HepG2 (cell line): ENCODE measurements at regions not wholly inside any gene's neighbourhood (a gene's known extent, or its start where the extent isn't known, plus 50 kb on each side); places are given as distances from the start of the nearest gene placed in this dataset.
A peak's percentile ranks its signal among the peaks of the same experiment; 100 is the strongest.

ENCODE experiments used
- AGO2 ChIP-seq: fragments of 200-400 bp; formaldehyde crosslinking; optimal IDR thresholded peaks from 2 replicates; pipeline ENCODE3; 2017; ENCODE audit warnings: mild to moderate bottlenecking, low read depth, low read length, moderate library complexity
- BCLAF1 ChIP-seq: fragments of 450-650 bp; IDR thresholded peaks from 2 replicates; pipeline ENCODE4 v1.6.1; 2017; ENCODE audit warnings: mild to moderate bottlenecking
- FOSL2 ChIP-seq: sonication (generic); formaldehyde crosslinking; IDR thresholded peaks from 2 replicates; pipeline ENCODE4 v1.4.0; 2020; ENCODE audit warnings: missing genetic modification reagents
- HOXA3 ChIP-seq: sonication (generic); formaldehyde crosslinking; IDR thresholded peaks from 2 replicates; pipeline ENCODE4 v1.5.0; 2020; ENCODE audit warnings: missing genetic modification reagents
- KAT2B ChIP-seq: fragments of 150-350 bp; IDR thresholded peaks from 2 replicates; pipeline ENCODE4 v1.6.1; 2014; ENCODE audit warnings: low read depth, low read length, borderline replicate concordance
- REPIN1 ChIP-seq: sonication (generic); formaldehyde crosslinking; IDR thresholded peaks from 2 replicates; pipeline ENCODE4 v1.8.0; 2022; ENCODE audit warnings: missing genetic modification reagents, low read depth, mild to moderate bottlenecking, borderline replicate concordance
- RNF2 ChIP-seq: fragments of 450-650 bp; conservative IDR thresholded peaks from 2 replicates; pipeline ENCODE4 v1.6.1; 2016; ENCODE audit warnings: low read depth
- SOX6 ChIP-seq, 2 experiments: fragments of 450-650 bp in 1 of 2; sonication (generic) in 1 of 2; formaldehyde crosslinking in 1 of 2; IDR thresholded peaks; 2 replicates each; pipeline versions ENCODE4 v1.4.0 to v1.6.1; 2017 to 2020; ENCODE audit warnings: antibody characterized with exemption in 1 of 2, mild to moderate bottlenecking in 1 of 2, missing genetic modification reagents in 1 of 2
- YY1 ChIP-seq: IDR thresholded peaks from 2 replicates; pipeline ENCODE4 v1.6.1; 2011; ENCODE audit warnings: low read length, low read depth, moderate library complexity, mild to moderate bottlenecking; ENCODE audit not compliant: insufficient read depth, insufficient replicate concordance
- ZBTB20 ChIP-seq: sonication (generic); formaldehyde crosslinking; IDR thresholded peaks from 2 replicates; pipeline ENCODE4 v1.8.1; 2023; ENCODE audit warnings: missing genetic modification reagents, low read depth, mild to moderate bottlenecking, borderline replicate concordance
- ZNF18 ChIP-seq: sonication (generic); formaldehyde crosslinking; IDR thresholded peaks from 2 replicates; pipeline ENCODE4 v1.8.0; 2022; ENCODE audit warnings: mild to moderate bottlenecking, missing genetic modification reagents; ENCODE audit not compliant: insufficient replicate concordance
- ZNF224 ChIP-seq: sonication (generic); formaldehyde crosslinking; IDR thresholded peaks from 2 replicates; pipeline ENCODE4 v1.5.0; 2020; ENCODE audit warnings: mild to moderate bottlenecking, missing genetic modification reagents
- ZNF24 ChIP-seq: fragments of 450-650 bp; IDR thresholded peaks from 2 replicates; pipeline ENCODE4 v1.6.1; 2017; ENCODE audit warnings: antibody characterized with exemption, mild to moderate bottlenecking
- ZNF329 ChIP-seq: sonication (generic); formaldehyde crosslinking; IDR thresholded peaks from 2 replicates; pipeline ENCODE4 v1.9.0; 2021; ENCODE audit warnings: low read depth, mild to moderate bottlenecking, missing genetic modification reagents
- ZNF841 ChIP-seq: sonication (generic); formaldehyde crosslinking; IDR thresholded peaks from 2 replicates; pipeline ENCODE4 v1.8.1; 2023; ENCODE audit warnings: missing genetic modification reagents, borderline replicate concordance
- TF ChIP-seq, protein P1 (sequence below): sonication (generic); formaldehyde crosslinking; IDR thresholded peaks from 2 replicates; pipeline ENCODE4 v1.9.0; 2022; ENCODE audit warnings: missing genetic modification reagents, mild to moderate bottlenecking, borderline replicate concordance
- TF ChIP-seq, protein P2 (sequence below): sonication (generic); formaldehyde crosslinking; conservative IDR thresholded peaks from 2 replicates; pipeline ENCODE4 v1.4.0; 2020; ENCODE audit warnings: mild to moderate bottlenecking, missing genetic modification reagents, moderate library complexity
- TF ChIP-seq, protein P3 (sequence below): sonication (generic); formaldehyde crosslinking; IDR thresholded peaks from 2 replicates; pipeline ENCODE4 v1.8.0; 2022; ENCODE audit warnings: missing genetic modification reagents, low read depth, mild to moderate bottlenecking, borderline replicate concordance

- no peak for TF ChIP-seq KAT2B
- peak; percentile 57; the same call in 1 of the 2 replicates for TF ChIP-seq HOXA3 (CRISPR knock-in tag)
- TF ChIP-seq, protein P1, sequence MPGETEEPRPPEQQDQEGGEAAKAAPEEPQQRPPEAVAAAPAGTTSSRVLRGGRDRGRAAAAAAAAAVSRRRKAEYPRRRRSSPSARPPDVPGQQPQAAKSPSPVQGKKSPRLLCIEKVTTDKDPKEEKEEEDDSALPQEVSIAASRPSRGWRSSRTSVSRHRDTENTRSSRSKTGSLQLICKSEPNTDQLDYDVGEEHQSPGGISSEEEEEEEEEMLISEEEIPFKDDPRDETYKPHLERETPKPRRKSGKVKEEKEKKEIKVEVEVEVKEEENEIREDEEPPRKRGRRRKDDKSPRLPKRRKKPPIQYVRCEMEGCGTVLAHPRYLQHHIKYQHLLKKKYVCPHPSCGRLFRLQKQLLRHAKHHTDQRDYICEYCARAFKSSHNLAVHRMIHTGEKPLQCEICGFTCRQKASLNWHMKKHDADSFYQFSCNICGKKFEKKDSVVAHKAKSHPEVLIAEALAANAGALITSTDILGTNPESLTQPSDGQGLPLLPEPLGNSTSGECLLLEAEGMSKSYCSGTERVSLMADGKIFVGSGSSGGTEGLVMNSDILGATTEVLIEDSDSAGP (CRISPR knock-in tag), result peak; percentile 27; the same call in 1 of the 2 replicates
- TF ChIP-seq ZNF224 (CRISPR knock-in tag), result no peak
- no peak for TF ChIP-seq YY1
- no peak for TF ChIP-seq REPIN1
- no peak for TF ChIP-seq ZNF18
- peak; percentile 54; the same call in 1 of the 2 replicates for TF ChIP-seq FOSL2 (CRISPR knock-in tag)
- TF ChIP-seq ZNF841 (CRISPR knock-in tag), result no peak
- no peak for TF ChIP-seq BCLAF1
- no peak for TF ChIP-seq SOX6 (IDR thresholded peaks at IDR 0.05)
- TF ChIP-seq SOX6 (CRISPR knock-in tag; IDR thresholded peaks at IDR 0.05), result peak; percentile 51
- no peak for TF ChIP-seq ZBTB20 (CRISPR knock-in tag)
- no peak for TF ChIP-seq ZNF24
- TF ChIP-seq AGO2, result peak; percentile 10
- TF ChIP-seq, protein P2, sequence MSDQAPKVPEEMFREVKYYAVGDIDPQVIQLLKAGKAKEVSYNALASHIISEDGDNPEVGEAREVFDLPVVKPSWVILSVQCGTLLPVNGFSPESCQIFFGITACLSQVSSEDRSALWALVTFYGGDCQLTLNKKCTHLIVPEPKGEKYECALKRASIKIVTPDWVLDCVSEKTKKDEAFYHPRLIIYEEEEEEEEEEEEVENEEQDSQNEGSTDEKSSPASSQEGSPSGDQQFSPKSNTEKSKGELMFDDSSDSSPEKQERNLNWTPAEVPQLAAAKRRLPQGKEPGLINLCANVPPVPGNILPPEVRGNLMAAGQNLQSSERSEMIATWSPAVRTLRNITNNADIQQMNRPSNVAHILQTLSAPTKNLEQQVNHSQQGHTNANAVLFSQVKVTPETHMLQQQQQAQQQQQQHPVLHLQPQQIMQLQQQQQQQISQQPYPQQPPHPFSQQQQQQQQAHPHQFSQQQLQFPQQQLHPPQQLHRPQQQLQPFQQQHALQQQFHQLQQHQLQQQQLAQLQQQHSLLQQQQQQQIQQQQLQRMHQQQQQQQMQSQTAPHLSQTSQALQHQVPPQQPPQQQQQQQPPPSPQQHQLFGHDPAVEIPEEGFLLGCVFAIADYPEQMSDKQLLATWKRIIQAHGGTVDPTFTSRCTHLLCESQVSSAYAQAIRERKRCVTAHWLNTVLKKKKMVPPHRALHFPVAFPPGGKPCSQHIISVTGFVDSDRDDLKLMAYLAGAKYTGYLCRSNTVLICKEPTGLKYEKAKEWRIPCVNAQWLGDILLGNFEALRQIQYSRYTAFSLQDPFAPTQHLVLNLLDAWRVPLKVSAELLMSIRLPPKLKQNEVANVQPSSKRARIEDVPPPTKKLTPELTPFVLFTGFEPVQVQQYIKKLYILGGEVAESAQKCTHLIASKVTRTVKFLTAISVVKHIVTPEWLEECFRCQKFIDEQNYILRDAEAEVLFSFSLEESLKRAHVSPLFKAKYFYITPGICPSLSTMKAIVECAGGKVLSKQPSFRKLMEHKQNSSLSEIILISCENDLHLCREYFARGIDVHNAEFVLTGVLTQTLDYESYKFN (CRISPR knock-in tag), result no peak
- TF ChIP-seq, protein P3, sequence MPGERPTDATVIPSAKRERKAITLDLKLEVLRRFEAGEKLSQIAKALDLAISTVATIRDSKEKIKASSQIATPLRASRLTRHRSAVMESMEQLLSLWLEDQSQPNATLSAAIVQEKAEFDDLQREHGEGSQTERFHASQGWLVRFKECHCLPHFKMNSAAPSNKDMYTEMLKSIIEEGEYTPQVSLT (CRISPR knock-in tag), result no peak
- no peak for TF ChIP-seq RNF2
- no peak for TF ChIP-seq ZNF329 (CRISPR knock-in tag)
These were observed 448.5 kb downstream of the SOX9 start (continued) for GRCh38 chr17:72569148-72569946.
